Osteoblast (primary cell): ENCODE measurements at regions not wholly inside any gene's neighbourhood (a gene's known extent, or its start where the extent isn't known, plus 50 kb on each side); places are given as distances from the start of the nearest gene placed in this dataset.

Experiments
- DNase-seq: peaks from one replicate; pipeline ENCODE4 v3.0.0; 2011; ENCODE audit warnings: low spot score, mixed read lengths; ENCODE audit not compliant: insufficient read length; ENCODE audit errors: missing footprints
- H2AFZ ChIP-seq: 2 replicates; pipeline ENCODE4 v1.6.0; 2011; ENCODE audit warnings: mild to moderate bottlenecking, low read length
- H3K27ac ChIP-seq: 2 replicates; pipeline ENCODE4 v1.5.1; 2011; ENCODE audit warnings: mild to moderate bottlenecking, low read depth, low read length, moderate library complexity
- H3K27me3 ChIP-seq: 2 replicates; pipeline ENCODE4 v1.6.0; 2012; ENCODE audit warnings: mild to moderate bottlenecking, control low read depth, inconsistent platforms, low read length, moderate library complexity; ENCODE audit not compliant: insufficient read depth
- H3K36me3 ChIP-seq: 2 replicates; pipeline ENCODE4 v1.5.1; 2011; ENCODE audit warnings: mild to moderate bottlenecking, low read length, control low read depth, moderate library complexity; ENCODE audit not compliant: insufficient read depth
- H3K4me1 ChIP-seq: 2 replicates; pipeline ENCODE4 v1.5.1; 2011; ENCODE audit warnings: mild to moderate bottlenecking, low read length, control low read depth, moderate library complexity; ENCODE audit not compliant: insufficient read depth
- H3K4me2 ChIP-seq: 2 replicates; pipeline ENCODE4 v1.6.0; 2011; ENCODE audit warnings: mild to moderate bottlenecking, low read length; ENCODE audit not compliant: insufficient read depth
- H3K4me3 ChIP-seq: fragments of 200-600 bp; sonication (generic); 3 replicates; pipeline ENCODE4 v1.5.1; 2012; ENCODE audit warnings: mild to moderate bottlenecking, low read length, inconsistent platforms; ENCODE audit not compliant: insufficient read depth
- H3K79me2 ChIP-seq: 2 replicates; pipeline ENCODE4 v1.6.0; 2012; ENCODE audit warnings: mild to moderate bottlenecking, low read length, control low read depth, inconsistent platforms; ENCODE audit not compliant: insufficient read depth
- H3K9me3 ChIP-seq: 2 replicates; pipeline ENCODE4 v1.5.1; 2011; ENCODE audit warnings: low read depth, low read length, control low read depth
- H4K20me1 ChIP-seq: 2 replicates; pipeline ENCODE4 v1.6.0; 2012; ENCODE audit warnings: mild to moderate bottlenecking, low read length, control low read depth; ENCODE audit not compliant: insufficient read depth
- TF ChIP-seq, protein P1 (sequence below): IDR thresholded peaks from 2 replicates; pipeline ENCODE4 v1.5.1; 2011; ENCODE audit warnings: mild to moderate bottlenecking, low read depth, low read length, moderate library complexity; ENCODE audit errors: extremely low read depth

GRCh38 chr11:33574331-33574730 lies 126.3 kb downstream of the C11orf91 start:
- no peaks in the 10 kb centered on the region for H3K27me3 ChIP-seq
- H3K79me2 ChIP-seq = no peaks in the 10 kb centered on the region
- H3K4me2 ChIP-seq = no peak overlapping the region
- H3K36me3 ChIP-seq = no peaks in the 10 kb centered on the region
- TF ChIP-seq, protein P1, sequence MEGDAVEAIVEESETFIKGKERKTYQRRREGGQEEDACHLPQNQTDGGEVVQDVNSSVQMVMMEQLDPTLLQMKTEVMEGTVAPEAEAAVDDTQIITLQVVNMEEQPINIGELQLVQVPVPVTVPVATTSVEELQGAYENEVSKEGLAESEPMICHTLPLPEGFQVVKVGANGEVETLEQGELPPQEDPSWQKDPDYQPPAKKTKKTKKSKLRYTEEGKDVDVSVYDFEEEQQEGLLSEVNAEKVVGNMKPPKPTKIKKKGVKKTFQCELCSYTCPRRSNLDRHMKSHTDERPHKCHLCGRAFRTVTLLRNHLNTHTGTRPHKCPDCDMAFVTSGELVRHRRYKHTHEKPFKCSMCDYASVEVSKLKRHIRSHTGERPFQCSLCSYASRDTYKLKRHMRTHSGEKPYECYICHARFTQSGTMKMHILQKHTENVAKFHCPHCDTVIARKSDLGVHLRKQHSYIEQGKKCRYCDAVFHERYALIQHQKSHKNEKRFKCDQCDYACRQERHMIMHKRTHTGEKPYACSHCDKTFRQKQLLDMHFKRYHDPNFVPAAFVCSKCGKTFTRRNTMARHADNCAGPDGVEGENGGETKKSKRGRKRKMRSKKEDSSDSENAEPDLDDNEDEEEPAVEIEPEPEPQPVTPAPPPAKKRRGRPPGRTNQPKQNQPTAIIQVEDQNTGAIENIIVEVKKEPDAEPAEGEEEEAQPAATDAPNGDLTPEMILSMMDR = no peak
- no peak overlapping the region for H2AFZ ChIP-seq
- H4K20me1 ChIP-seq = no peaks in the 10 kb centered on the region
- no peaks in the 10 kb centered on the region for H3K9me3 ChIP-seq
- H3K4me3 ChIP-seq = no peak overlapping the region
- no peak overlapping the region for H3K27ac ChIP-seq
- DNase-seq = no peak
- no peaks in the 10 kb centered on the region for H3K4me1 ChIP-seq

GRCh38 chr11:33569333-33569732 lies 131.3 kb downstream of the C11orf91 start:
- H3K9me3 ChIP-seq = no peaks in the 10 kb centered on the region
- no peaks in the 10 kb centered on the region for H3K4me1 ChIP-seq
- no peaks in the 10 kb centered on the region for H3K79me2 ChIP-seq
- TF ChIP-seq, protein P1 = no peak
- no peaks in the 10 kb centered on the region for H3K36me3 ChIP-seq
- no peaks in the 10 kb centered on the region for H4K20me1 ChIP-seq
- H3K27me3 ChIP-seq = no peaks in the 10 kb centered on the region
- no peak overlapping the region for H2AFZ ChIP-seq
- H3K4me3 ChIP-seq = no peak overlapping the region
- no peak overlapping the region for H3K4me2 ChIP-seq
- no peak for DNase-seq
- no peak overlapping the region for H3K27ac ChIP-seq

GRCh38 chr11:33567004-33567403 lies 133.6 kb downstream of the C11orf91 start:
- no peaks in the 10 kb centered on the region for H3K4me1 ChIP-seq
- H3K27ac ChIP-seq = no peak overlapping the region
- TF ChIP-seq, protein P1 = no peak
- no peaks in the 10 kb centered on the region for H3K79me2 ChIP-seq
- H3K4me2 ChIP-seq = no peak overlapping the region
- DNase-seq = peak; percentile 73
- H3K9me3 ChIP-seq = no peaks in the 10 kb centered on the region
- no peaks in the 10 kb centered on the region for H4K20me1 ChIP-seq
- no peaks in the 10 kb centered on the region for H3K36me3 ChIP-seq
- no peak overlapping the region for H3K4me3 ChIP-seq
- H3K27me3 ChIP-seq = no peaks in the 10 kb centered on the region
- no peak overlapping the region for H2AFZ ChIP-seq

DNA sequence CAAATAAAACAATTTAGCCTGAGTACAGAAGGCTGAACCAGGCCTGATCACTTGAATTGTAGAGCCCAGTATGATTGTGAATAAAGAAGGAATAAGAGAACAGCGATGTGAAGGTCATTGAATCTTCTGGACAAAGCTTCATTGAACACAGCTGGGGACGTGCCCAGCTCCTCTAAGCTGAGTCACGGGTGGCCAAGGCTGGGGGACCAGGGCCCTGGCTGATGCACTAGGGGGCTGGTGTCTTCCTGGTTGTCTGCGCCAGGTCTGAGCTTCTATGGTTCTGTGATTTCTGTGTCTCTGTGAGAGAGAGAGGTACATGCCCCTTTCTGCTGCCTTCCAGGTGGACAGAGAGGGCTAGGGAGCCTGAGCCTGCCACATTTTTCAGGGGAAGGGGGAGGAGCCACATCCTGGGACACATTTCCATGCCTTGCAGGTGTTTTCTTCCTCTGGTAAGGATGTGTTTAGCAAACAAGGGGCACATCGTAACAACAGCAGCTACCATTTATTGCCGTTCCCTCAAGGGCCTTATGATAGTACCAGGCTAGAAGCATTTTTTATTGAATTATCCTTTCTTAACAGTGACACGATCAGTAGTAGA lies 135.7 kb downstream of the C11orf91 start:
- no peaks in the 10 kb centered on the region for H3K4me1 ChIP-seq
- TF ChIP-seq, protein P1 = no peak
- no peaks in the 10 kb centered on the region for H3K36me3 ChIP-seq
- no peak for DNase-seq
- no peak overlapping the region for H3K27ac ChIP-seq
- H4K20me1 ChIP-seq = no peaks in the 10 kb centered on the region
- no peak overlapping the region for H3K4me3 ChIP-seq
- H3K79me2 ChIP-seq = no peaks in the 10 kb centered on the region
- no peak overlapping the region for H3K4me2 ChIP-seq
- H2AFZ ChIP-seq = no peak overlapping the region
- H3K27me3 ChIP-seq = no peaks in the 10 kb centered on the region
- no peaks in the 10 kb centered on the region for H3K9me3 ChIP-seq
